ENCODE measurements at regions not wholly inside any gene's neighbourhood (a gene's known extent, or its start where the extent isn't known, plus 50 kb on each side); places are given as distances from the start of the nearest gene placed in this dataset.

- Histone ChIP-seq H3K4me1 (ENCODE audit: insufficient read depth, low read length) (peaks cover 13% of the 10 kb centered on the region; the same call in 1 of the 2 replicates), H3K27ac (ENCODE audit: low read depth, low read length) (no peak overlapping the region), H3K9me3 (ENCODE audit: insufficient read depth, low read depth, low read length) (no peaks in the 10 kb centered on the region), H3K36me3 (ENCODE audit: insufficient read depth, low read length) (no peaks in the 10 kb centered on the region), H3K27me3 (ENCODE audit: insufficient read depth, low read length) (no peaks in the 10 kb centered on the region), H3K9ac (ENCODE audit: low read depth, low read length) (no peak overlapping the region), H3K4me3 (ENCODE audit: low read length) (no peak overlapping the region)
- 90% methylated on average over 11 of the region's 11 CpGs for WGBS
Observed at GRCh38 chr12:111143271-111143670, 222.9 kb upstream of the MYL2 start.

GRCh38 chr12:111141205-111141604 is 220.8 kb upstream of the MYL2 start:
- Histone ChIP-seq H3K9ac (ENCODE audit: low read depth, low read length) (no peak overlapping the region), H3K4me1 (ENCODE audit: insufficient read depth, low read length) (peaks cover 13% of the 10 kb centered on the region; the same call in 1 of the 2 replicates), H3K36me3 (ENCODE audit: insufficient read depth, low read length) (no peaks in the 10 kb centered on the region), H3K27ac (ENCODE audit: low read depth, low read length) (no peak overlapping the region), H3K4me3 (ENCODE audit: low read length) (no peak overlapping the region), H3K9me3 (ENCODE audit: insufficient read depth, low read depth, low read length) (no peaks in the 10 kb centered on the region), H3K27me3 (ENCODE audit: insufficient read depth, low read length) (no peaks in the 10 kb centered on the region)
- WGBS, result 86% methylated on average over 1 of the region's 1 CpG

- WGBS, result 83% methylated on average over 8 of the region's 8 CpGs
Observed at GRCh38 chr12:111138016-111138415, 217.6 kb upstream of the MYL2 start.

GRCh38 chr12:111135293-111135832 is 215.0 kb upstream of the MYL2 start:
- WGBS, result 97% methylated on average over 5 of the region's 5 CpGs
- no peak overlapping the region for H3K4me3 ChIP-seq (ENCODE audit: low read length)
- no peaks in the 10 kb centered on the region for H3K4me1 ChIP-seq (ENCODE audit: insufficient read depth, low read length)
- no peaks in the 10 kb centered on the region for H3K36me3 ChIP-seq (ENCODE audit: insufficient read depth, low read length)
- H3K27me3 ChIP-seq (ENCODE audit: insufficient read depth, low read length), result no peaks in the 10 kb centered on the region
- peaks cover 5% of the 10 kb centered on the region; the same call in 1 of the 2 replicates for H3K9me3 ChIP-seq (ENCODE audit: insufficient read depth, low read depth, low read length)
- H3K9ac ChIP-seq (ENCODE audit: low read depth, low read length), result no peak overlapping the region
- no peak overlapping the region for H3K27ac ChIP-seq (ENCODE audit: low read depth, low read length)

More at GRCh38 chr12:111138016-111138415, 217.6 kb upstream of the MYL2 start:
- no peak overlapping the region for H3K4me3 ChIP-seq (ENCODE audit: low read length)
- H3K36me3 ChIP-seq (ENCODE audit: insufficient read depth, low read length), result no peaks in the 10 kb centered on the region
- no peak overlapping the region for H3K27ac ChIP-seq (ENCODE audit: low read depth, low read length)
- no peaks in the 10 kb centered on the region for H3K27me3 ChIP-seq (ENCODE audit: insufficient read depth, low read length)
- peaks cover 10% of the 10 kb centered on the region; the same call in 1 of the 2 replicates for H3K4me1 ChIP-seq (ENCODE audit: insufficient read depth, low read length)
- H3K9ac ChIP-seq (ENCODE audit: low read depth, low read length), result no peak overlapping the region
- H3K9me3 ChIP-seq (ENCODE audit: insufficient read depth, low read depth, low read length), result peaks cover 5% of the 10 kb centered on the region; the same call in 1 of the 2 replicates

- peaks cover 5% of the 10 kb centered on the region; the same call in 1 of the 2 replicates for H3K9me3 ChIP-seq (ENCODE audit: insufficient read depth, low read depth, low read length)
Observed at GRCh38 chr12:111130336-111130735, 210.0 kb upstream of the MYL2 start.

GRCh38 chr12:111129149-111129767 is 208.9 kb upstream of the MYL2 start:
- Histone ChIP-seq H3K36me3 (ENCODE audit: insufficient read depth, low read length) (no peaks in the 10 kb centered on the region), H3K27me3 (ENCODE audit: insufficient read depth, low read length) (no peaks in the 10 kb centered on the region), H3K9ac (ENCODE audit: low read depth, low read length) (no peak overlapping the region), H3K27ac (ENCODE audit: low read depth, low read length) (no peak overlapping the region), H3K9me3 (ENCODE audit: insufficient read depth, low read depth, low read length) (peaks cover 5% of the 10 kb centered on the region; the same call in 1 of the 2 replicates), H3K4me3 (ENCODE audit: low read length) (no peak overlapping the region), H3K4me1 (ENCODE audit: insufficient read depth, low read length) (no peaks in the 10 kb centered on the region)
- WGBS, result 96% methylated on average over 3 of the region's 3 CpGs

More at GRCh38 chr12:111130336-111130735, 210.0 kb upstream of the MYL2 start:
- Histone ChIP-seq H3K36me3 (ENCODE audit: insufficient read depth, low read length) (no peaks in the 10 kb centered on the region), H3K4me1 (ENCODE audit: insufficient read depth, low read length) (no peaks in the 10 kb centered on the region), H3K9ac (ENCODE audit: low read depth, low read length) (no peak overlapping the region), H3K27me3 (ENCODE audit: insufficient read depth, low read length) (no peaks in the 10 kb centered on the region), H3K4me3 (ENCODE audit: low read length) (no peak overlapping the region), H3K27ac (ENCODE audit: low read depth, low read length) (no peak overlapping the region)

- Histone ChIP-seq H3K9me3 (ENCODE audit: insufficient read depth, low read depth, low read length) (no peaks in the 10 kb centered on the region), H3K27ac (ENCODE audit: low read depth, low read length) (no peak overlapping the region), H3K27me3 (ENCODE audit: insufficient read depth, low read length) (no peaks in the 10 kb centered on the region), H3K36me3 (ENCODE audit: insufficient read depth, low read length) (no peaks in the 10 kb centered on the region), H3K4me1 (ENCODE audit: insufficient read depth, low read length) (0 out of 2 replicates have a peak, but pooled peaks cover 7% of the 10 kb centered on the region), H3K9ac (ENCODE audit: low read depth, low read length) (no peak overlapping the region), H3K4me3 (ENCODE audit: low read length) (no peak overlapping the region)
- 93% methylated on average over 2 of the region's 2 CpGs for WGBS
Observed at GRCh38 chr12:111126331-111126730, 206.0 kb upstream of the MYL2 start.

GRCh38 chr12:111124183-111124582 is 203.8 kb upstream of the MYL2 start:
- no peak overlapping the region for H3K4me3 ChIP-seq (ENCODE audit: low read length)
- no peak overlapping the region for H3K9ac ChIP-seq (ENCODE audit: low read depth, low read length)
- no peaks in the 10 kb centered on the region for H3K27me3 ChIP-seq (ENCODE audit: insufficient read depth, low read length)
- no peaks in the 10 kb centered on the region for H3K36me3 ChIP-seq (ENCODE audit: insufficient read depth, low read length)
- no peak overlapping the region for H3K27ac ChIP-seq (ENCODE audit: low read depth, low read length)
- peaks cover 15% of the 10 kb centered on the region; the same call in 1 of the 2 replicates for H3K4me1 ChIP-seq (ENCODE audit: insufficient read depth, low read length)
- 95% methylated on average over 4 of the region's 4 CpGs for WGBS
- no peaks in the 10 kb centered on the region for H3K9me3 ChIP-seq (ENCODE audit: insufficient read depth, low read depth, low read length)

- Histone ChIP-seq H3K4me3 (ENCODE audit: low read length) (no peak overlapping the region), H3K9me3 (ENCODE audit: insufficient read depth, low read depth, low read length) (no peaks in the 10 kb centered on the region), H3K27ac (ENCODE audit: low read depth, low read length) (no peak overlapping the region), H3K27me3 (ENCODE audit: insufficient read depth, low read length) (no peaks in the 10 kb centered on the region), H3K36me3 (ENCODE audit: insufficient read depth, low read length) (no peaks in the 10 kb centered on the region), H3K4me1 (ENCODE audit: insufficient read depth, low read length) (peaks cover 15% of the 10 kb centered on the region; the same call in 1 of the 2 replicates), H3K9ac (ENCODE audit: low read depth, low read length) (no peak overlapping the region)
- WGBS, result 95% methylated on average over 6 of the region's 6 CpGs
Observed at GRCh38 chr12:111123390-111123789, 203.0 kb upstream of the MYL2 start.

GRCh38 chr12:111122458-111122878 is 202.1 kb upstream of the MYL2 start:
- no peak overlapping the region for H3K9ac ChIP-seq (ENCODE audit: low read depth, low read length)
- no peaks in the 10 kb centered on the region for H3K9me3 ChIP-seq (ENCODE audit: insufficient read depth, low read depth, low read length)
- H3K36me3 ChIP-seq (ENCODE audit: insufficient read depth, low read length), result no peaks in the 10 kb centered on the region
- H3K27ac ChIP-seq (ENCODE audit: low read depth, low read length), result no peak overlapping the region
- WGBS, result 76% methylated on average over 6 of the region's 7 CpGs
- no peak overlapping the region for H3K4me3 ChIP-seq (ENCODE audit: low read length)
- H3K4me1 ChIP-seq (ENCODE audit: insufficient read depth, low read length), result peaks cover 15% of the 10 kb centered on the region; the same call in 1 of the 2 replicates
- H3K27me3 ChIP-seq (ENCODE audit: insufficient read depth, low read length), result no peaks in the 10 kb centered on the region

- Histone ChIP-seq H3K27ac (ENCODE audit: low read depth, low read length) (no peak overlapping the region), H3K36me3 (ENCODE audit: insufficient read depth, low read length) (no peaks in the 10 kb centered on the region), H3K27me3 (ENCODE audit: insufficient read depth, low read length) (no peaks in the 10 kb centered on the region), H3K9me3 (ENCODE audit: insufficient read depth, low read depth, low read length) (no peaks in the 10 kb centered on the region), H3K9ac (ENCODE audit: low read depth, low read length) (no peak overlapping the region), H3K4me1 (ENCODE audit: insufficient read depth, low read length) (peaks cover 15% of the 10 kb centered on the region; the same call in 1 of the 2 replicates), H3K4me3 (ENCODE audit: low read length) (no peak overlapping the region)
- WGBS, result 84% methylated on average over 6 of the region's 6 CpGs
Observed at GRCh38 chr12:111121840-111122239, 201.5 kb upstream of the MYL2 start.
